Activated T-cell treated with anti-CD3 and anti-CD28 coated beads, Interleukin-2, amount 50 U/mL, for 24 hours (primary cell): ENCODE measurements at regions not wholly inside any gene's neighbourhood (a gene's known extent, or its start where the extent isn't known, plus 50 kb on each side); places are given as distances from the start of the nearest gene placed in this dataset.
"Not testable (repeated sequence)": the region's sequence is repeated elsewhere in the genome, so short reads cannot be mapped to it uniquely, and the experiment has no call there.

Experiments used
- DNase-seq: peaks from one replicate; pipeline ENCODE4 v3.0.0-alpha.2; 2020
- H3K27ac Mint-ChIP-seq: 2 replicates; pipeline ENCODE4 v1.8.0; 2020; ENCODE audit warnings: mild to moderate bottlenecking, mixed read lengths
- H3K27me3 Mint-ChIP-seq: 2 replicates; pipeline ENCODE4 v1.8.0; 2020; ENCODE audit warnings: mixed read lengths
- H3K36me3 Mint-ChIP-seq: 2 replicates; pipeline ENCODE4 v1.8.0; 2020; ENCODE audit warnings: low read depth, mixed read lengths
- H3K4me1 Mint-ChIP-seq: 2 replicates; pipeline ENCODE4 v1.8.0; 2020; ENCODE audit warnings: low read depth, mixed read lengths
- H3K4me3 Mint-ChIP-seq: 2 replicates; pipeline ENCODE4 v1.8.0; 2020; ENCODE audit warnings: mild to moderate bottlenecking, moderate library complexity, mixed read lengths
- H3K9me3 Mint-ChIP-seq: 2 replicates; pipeline ENCODE4 v1.8.0; 2020; ENCODE audit warnings: mixed read lengths

DNA sequence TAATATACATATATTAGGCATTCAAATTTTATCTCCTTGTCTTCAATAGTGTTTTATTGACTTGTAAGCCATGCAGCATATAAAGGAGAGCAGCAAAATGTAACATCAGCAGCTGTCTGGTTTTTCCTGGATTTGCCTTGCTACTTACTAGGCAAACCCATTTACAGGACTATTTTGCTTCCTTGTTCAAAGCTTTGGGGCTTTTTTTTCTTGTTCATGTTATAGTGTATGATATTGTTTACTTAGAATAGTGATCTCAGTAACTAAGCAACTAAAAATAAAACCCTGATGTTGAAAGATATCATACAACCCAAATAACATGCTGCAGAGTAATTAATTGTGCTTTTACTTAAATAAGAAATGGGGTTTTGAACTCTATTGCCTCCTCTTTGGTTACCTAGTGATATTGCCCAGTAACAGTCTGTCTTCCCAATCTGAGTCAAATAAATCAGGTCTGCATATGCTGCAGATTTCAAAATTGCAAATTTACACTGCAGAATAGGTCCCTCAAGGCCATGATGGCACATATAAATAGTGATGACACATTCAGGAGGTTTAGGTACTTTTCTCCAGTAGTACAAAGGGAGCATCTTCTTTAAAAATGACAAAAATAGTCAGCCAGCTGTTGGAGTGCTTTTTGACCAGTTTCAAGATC lies 578.1 kb upstream of the NECTIN3 start:
- H3K4me3 Mint-ChIP-seq = no peak overlapping the region
- H3K9me3 Mint-ChIP-seq = peaks cover 6% of the 10 kb centered on the region
- H3K36me3 Mint-ChIP-seq = no peaks in the 10 kb centered on the region
- H3K4me1 Mint-ChIP-seq = no peaks in the 10 kb centered on the region
- no peak for DNase-seq
- H3K27ac Mint-ChIP-seq = no peak overlapping the region
- H3K27me3 Mint-ChIP-seq = peaks cover 2% of the 10 kb centered on the region

DNA sequence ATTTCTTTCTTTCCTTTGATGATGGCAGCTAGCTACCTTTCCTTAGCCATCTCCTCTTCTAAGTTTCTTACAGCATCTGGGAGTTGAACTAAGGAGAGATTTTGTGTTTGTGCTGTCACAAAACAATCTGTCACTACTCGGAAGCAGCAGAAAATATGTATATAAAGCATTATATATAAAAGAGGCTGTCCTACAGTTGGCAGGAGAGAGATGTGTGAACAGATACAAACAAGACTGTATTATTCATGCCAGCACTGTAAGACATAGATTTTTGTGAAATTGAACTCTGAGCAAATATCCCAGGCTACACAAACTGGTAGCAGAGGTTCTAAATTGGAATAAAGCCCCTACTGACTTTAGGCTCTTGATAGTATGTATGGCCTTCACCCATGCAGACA lies 577.5 kb upstream of the NECTIN3 start:
- no peak overlapping the region for H3K4me3 Mint-ChIP-seq

DNA sequence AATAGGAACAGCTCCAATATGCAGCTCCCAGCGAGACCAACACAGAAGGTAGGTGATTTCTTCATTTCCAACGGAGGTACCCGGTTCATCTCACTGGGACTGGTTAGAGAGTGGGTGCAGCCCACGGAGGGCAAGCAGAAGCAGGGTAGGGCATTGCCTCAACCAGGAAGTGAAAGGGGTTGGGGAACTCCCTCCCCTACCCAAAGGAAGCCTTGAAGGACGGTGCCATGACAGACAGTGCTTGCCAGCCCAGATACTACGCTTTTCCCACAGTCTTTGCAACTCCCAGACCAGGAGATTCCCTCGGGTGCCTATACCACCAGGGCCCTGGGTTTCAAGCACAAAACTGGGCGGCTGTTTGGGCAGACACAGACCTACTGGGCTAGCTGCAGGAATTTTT lies 576.9 kb upstream of the NECTIN3 start:
- no peak for DNase-seq
- Mint-ChIP-seq H3K9me3 (no peaks in the 10 kb centered on the region), H3K4me3 (no peak overlapping the region), H3K27ac (no peak overlapping the region), H3K36me3 (no peaks in the 10 kb centered on the region), H3K4me1 (no peaks in the 10 kb centered on the region), H3K27me3 (peaks cover 2% of the 10 kb centered on the region)

More for the DNA sequence above, 577.5 kb upstream of the NECTIN3 start:
- no peak overlapping the region for H3K27ac Mint-ChIP-seq
- H3K27me3 Mint-ChIP-seq = peaks cover 2% of the 10 kb centered on the region
- no peaks in the 10 kb centered on the region for H3K36me3 Mint-ChIP-seq
- DNase-seq = no peak
- H3K9me3 Mint-ChIP-seq = peaks cover 2% of the 10 kb centered on the region
- H3K4me1 Mint-ChIP-seq = no peaks in the 10 kb centered on the region

DNA sequence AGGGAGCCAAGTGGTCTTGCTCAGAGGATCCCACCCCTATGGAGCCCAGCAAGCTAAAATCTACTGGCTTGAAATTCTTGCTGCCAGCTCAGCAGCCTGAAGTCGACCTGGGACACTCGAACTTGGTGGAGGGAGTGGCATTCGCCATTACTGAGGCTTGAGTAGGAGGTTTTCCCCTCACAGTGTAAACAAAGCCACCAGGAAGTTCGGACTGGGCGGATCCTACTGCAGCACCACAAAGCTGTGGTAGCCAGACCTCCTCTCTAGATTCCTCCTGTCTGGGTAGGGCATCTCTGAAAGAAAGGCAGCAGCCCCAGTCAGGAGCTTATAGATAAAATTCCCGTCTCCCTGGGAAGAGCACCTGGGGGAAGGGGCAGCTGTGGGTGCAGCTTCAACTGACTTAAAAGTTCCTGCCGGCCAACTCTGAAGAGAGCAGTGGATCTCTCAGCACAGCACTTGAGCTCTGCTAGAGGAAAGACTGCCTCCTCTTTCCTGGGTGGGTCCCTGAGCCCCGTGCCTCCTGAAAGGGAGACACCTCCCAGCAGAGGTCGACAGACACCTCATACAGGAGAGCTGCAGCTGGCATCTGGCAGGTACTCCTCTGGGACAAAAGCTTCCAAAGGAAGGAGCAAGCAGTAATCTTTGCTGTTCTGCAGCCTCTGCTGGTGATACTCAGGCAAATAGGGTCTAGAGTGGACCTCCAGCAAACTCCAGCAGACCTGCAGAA lies 576.3 kb upstream of the NECTIN3 start:
- Mint-ChIP-seq H3K36me3 (no peaks in the 10 kb centered on the region), H3K9me3 (no peaks in the 10 kb centered on the region), H3K4me3 (no peak overlapping the region), H3K27me3 (peaks cover 2% of the 10 kb centered on the region), H3K27ac (no peak overlapping the region), H3K4me1 (no peaks in the 10 kb centered on the region)
- DNase-seq = no peak

DNA sequence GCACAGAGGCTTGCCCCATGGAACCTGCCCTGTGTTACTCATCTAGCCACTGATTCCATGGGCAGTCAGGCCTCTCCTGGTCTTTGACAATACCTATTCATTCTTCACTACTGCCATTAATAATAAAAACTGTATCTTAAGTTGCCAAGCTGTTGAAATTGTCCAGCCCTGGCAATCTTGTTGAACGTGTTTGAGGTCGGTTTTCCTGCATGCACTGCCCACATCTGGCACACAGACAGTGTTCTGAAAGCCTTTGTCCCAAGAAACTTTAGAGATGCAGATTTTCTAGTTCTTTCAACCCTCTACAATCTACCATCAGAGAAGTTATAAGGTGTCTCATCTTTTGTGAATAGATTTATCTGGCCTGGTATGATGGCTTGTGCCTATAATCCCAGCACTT lies 567.2 kb upstream of the NECTIN3 start:
- Mint-ChIP-seq H3K27me3 (no peaks in the 10 kb centered on the region), H3K27ac (no peak overlapping the region), H3K36me3 (no peaks in the 10 kb centered on the region), H3K4me3 (no peak overlapping the region), H3K4me1 (no peaks in the 10 kb centered on the region), H3K9me3 (peaks cover 7% of the 10 kb centered on the region)
- no peak for DNase-seq

DNA sequence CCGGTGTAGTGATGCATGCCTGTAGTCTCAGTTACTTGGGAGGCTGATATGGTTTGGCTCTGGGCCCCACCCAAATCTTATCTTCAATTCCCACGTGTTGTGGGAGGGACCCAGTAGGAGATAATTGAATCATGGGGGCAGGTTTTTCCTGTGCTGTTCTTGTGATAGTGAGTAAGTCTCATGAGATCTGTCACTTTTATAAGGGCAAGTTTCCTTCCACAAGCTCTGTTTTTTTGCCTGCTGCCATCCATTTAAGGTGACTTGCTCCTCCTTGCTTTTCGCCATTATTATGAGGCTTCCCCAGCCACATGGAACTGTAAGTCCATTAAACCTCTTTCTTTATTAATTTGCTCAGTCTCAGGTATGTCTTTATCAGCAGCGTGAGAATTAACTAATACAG lies 566.7 kb upstream of the NECTIN3 start:
- Mint-ChIP-seq H3K36me3 (no peaks in the 10 kb centered on the region), H3K9me3 (peaks cover 7% of the 10 kb centered on the region), H3K27ac (no peak overlapping the region), H3K4me1 (no peaks in the 10 kb centered on the region), H3K27me3 (no peaks in the 10 kb centered on the region), H3K4me3 (no peak overlapping the region)
- no peak for DNase-seq

DNA sequence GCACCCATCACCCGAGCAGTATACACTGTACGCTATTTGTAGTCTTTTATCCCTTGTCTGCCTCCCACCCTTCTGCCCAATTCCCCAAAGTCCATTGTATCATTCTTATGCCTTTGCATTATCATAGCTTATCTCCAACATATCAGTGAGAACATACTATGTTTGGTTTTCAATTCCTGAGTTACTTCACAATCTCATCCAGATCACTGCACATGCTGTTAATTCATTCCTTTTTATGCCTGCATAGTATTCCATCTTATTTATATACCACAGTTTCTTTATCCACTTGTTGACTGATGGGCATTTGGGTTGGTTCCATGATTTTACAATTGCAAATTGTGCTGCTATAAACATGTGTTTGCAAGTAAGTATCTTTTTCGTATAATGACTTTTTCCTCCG lies 564.7 kb upstream of the NECTIN3 start:
- DNase-seq = no peak
- Mint-ChIP-seq H3K9me3 (peaks cover 7% of the 10 kb centered on the region), H3K27me3 (no peaks in the 10 kb centered on the region), H3K4me1 (no peaks in the 10 kb centered on the region), H3K27ac (no peak overlapping the region), H3K4me3 (no peak overlapping the region), H3K36me3 (no peaks in the 10 kb centered on the region)

DNA sequence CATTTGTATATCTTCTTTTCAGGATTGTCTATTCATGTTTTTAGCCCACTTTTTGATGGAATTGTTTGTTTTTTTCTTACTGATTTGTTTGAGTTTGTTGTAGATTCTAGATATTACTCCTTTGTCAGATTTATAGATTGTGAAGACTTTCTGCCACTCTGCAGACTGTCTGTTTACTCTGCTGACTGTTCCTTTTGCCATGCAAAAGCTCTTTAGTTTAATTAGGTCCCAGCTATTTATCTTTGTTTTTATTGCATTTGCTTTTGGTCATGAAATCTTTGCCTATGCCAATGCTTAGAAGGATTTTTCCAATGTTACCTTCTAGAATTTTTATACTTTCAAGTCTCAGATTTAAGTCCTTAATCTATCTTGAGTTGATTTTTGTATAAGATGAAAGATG lies 564.0 kb upstream of the NECTIN3 start:
- DNase-seq, H3K27me3 Mint-ChIP-seq, H3K36me3 Mint-ChIP-seq, H3K4me1 Mint-ChIP-seq, H3K27ac Mint-ChIP-seq, H3K4me3 Mint-ChIP-seq, H3K9me3 Mint-ChIP-seq: not testable (repeated sequence)

DNA sequence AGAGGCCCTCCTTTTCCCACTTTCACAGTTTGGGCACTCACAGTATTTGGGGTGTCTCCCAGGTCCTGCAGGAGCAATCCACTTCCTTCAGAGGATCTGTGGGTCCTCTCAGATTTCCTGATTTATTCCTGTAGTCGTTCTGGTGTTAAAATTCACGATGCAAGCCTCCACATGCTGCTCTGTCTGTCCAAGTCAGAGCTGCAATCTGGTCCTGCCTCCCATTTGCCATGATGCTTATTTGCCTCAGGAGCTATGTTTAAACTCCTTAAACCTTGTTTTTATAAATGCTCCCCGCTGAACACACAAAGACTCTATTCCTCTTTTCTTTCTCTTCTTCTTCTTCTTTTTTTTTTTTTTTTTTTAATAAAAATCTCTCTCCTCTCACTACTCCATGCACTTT lies 558.7 kb upstream of the NECTIN3 start:
- H3K4me1 Mint-ChIP-seq = no peaks in the 10 kb centered on the region
- no peak for DNase-seq
- no peak overlapping the region for H3K4me3 Mint-ChIP-seq
- H3K36me3 Mint-ChIP-seq = no peaks in the 10 kb centered on the region
- H3K27ac Mint-ChIP-seq = no peak overlapping the region
- H3K27me3 Mint-ChIP-seq = peaks cover 8% of the 10 kb centered on the region
- H3K9me3 Mint-ChIP-seq = peaks cover 1% of the 10 kb centered on the region

DNA sequence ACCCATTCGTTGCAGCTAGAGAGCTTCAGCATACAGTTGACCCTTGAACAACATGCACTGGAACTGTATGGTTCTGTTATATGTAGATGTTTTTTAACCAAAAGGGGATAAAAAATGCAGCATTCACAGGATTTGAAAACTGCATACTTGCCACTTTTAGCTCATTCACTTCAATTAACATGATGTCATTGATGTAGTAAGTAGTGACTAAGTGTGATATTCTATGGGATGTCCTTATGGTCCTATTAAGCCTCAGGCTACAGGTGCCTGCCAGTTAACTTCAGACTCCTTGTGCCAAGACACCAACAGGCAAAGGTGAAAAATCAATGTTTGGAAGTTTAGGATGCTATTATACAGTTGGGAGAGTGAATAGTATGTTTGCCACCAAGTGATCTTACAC lies 553.6 kb upstream of the NECTIN3 start:
- no peaks in the 10 kb centered on the region for H3K36me3 Mint-ChIP-seq
- no peak for DNase-seq
- no peaks in the 10 kb centered on the region for H3K9me3 Mint-ChIP-seq
- no peak overlapping the region for H3K4me3 Mint-ChIP-seq
- no peak overlapping the region for H3K27ac Mint-ChIP-seq
- H3K27me3 Mint-ChIP-seq = peaks cover 11% of the 10 kb centered on the region
- no peaks in the 10 kb centered on the region for H3K4me1 Mint-ChIP-seq

DNA sequence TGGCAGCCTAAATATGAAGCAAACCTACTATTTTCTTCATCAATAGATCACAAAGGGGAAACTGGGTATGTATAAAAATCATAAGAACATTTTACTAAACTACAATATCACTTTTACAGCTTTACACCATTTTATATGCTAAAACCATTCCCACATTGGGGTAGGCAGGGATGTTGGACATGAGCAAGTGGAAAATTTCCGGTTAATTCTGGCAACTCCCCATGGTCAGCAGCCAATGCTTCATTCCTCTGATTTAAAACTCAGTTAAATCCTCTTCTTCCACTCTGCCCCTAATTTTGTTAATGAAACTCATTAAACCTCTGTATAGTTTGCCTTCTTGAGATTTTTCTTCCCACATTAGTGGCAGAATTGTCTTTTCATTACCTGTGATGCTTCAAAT lies 552.5 kb upstream of the NECTIN3 start:
- Mint-ChIP-seq H3K4me3 (no peak overlapping the region), H3K27me3 (peaks cover 11% of the 10 kb centered on the region), H3K9me3 (no peaks in the 10 kb centered on the region), H3K4me1 (no peaks in the 10 kb centered on the region), H3K27ac (no peak overlapping the region), H3K36me3 (no peaks in the 10 kb centered on the region)
- no peak for DNase-seq

DNA sequence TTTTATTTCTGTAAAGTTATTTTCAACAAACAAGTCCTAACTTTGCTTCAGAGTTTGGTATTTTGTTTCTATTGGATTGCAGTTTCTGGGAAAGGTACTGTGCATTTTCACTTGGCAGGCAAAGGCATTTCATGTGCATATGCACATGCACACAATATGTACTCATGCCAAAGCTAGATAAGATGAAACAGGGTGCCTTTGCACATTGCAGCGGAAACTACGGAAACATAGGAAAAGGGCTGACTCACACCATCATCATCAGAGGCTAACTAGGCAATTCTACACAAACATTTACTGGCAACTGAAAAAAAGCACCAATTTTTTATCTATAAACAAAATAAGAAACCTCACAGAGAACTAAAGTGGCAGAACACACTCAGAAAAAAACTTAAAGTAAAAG lies 550.6 kb upstream of the NECTIN3 start:
- Mint-ChIP-seq H3K36me3 (no peaks in the 10 kb centered on the region), H3K4me3 (no peak overlapping the region), H3K27ac (no peak overlapping the region), H3K27me3 (peaks cover 6% of the 10 kb centered on the region), H3K9me3 (no peaks in the 10 kb centered on the region), H3K4me1 (no peaks in the 10 kb centered on the region)
- DNase-seq = no peak

DNA sequence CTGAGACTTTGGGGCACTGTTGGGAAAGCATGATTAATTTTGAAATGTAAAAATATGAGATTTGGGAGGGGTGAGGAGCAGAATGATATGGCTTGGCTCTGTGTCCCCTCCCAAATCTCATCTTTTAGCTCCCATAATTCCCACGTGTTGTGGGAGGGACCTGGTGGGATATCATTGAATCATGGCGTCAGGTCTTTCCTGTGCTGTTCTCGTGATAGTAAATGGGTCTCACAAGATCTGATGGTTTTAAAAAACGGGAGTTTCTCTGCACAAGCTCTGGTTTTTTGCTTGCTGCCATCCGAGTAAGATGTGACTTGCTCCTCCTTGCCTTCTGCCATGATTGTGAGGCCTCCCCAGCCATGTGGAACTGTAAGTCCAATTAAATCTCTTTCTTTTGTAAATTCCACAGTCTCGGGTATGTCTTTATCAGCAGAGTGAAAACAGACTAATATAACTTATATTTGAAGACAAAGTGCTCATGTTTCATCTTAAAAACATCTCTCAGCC lies 546.0 kb upstream of the NECTIN3 start:
- not testable (repeated sequence) for H3K36me3 Mint-ChIP-seq, H3K4me3 Mint-ChIP-seq, DNase-seq, H3K4me1 Mint-ChIP-seq, H3K9me3 Mint-ChIP-seq, H3K27ac Mint-ChIP-seq, H3K27me3 Mint-ChIP-seq

DNA sequence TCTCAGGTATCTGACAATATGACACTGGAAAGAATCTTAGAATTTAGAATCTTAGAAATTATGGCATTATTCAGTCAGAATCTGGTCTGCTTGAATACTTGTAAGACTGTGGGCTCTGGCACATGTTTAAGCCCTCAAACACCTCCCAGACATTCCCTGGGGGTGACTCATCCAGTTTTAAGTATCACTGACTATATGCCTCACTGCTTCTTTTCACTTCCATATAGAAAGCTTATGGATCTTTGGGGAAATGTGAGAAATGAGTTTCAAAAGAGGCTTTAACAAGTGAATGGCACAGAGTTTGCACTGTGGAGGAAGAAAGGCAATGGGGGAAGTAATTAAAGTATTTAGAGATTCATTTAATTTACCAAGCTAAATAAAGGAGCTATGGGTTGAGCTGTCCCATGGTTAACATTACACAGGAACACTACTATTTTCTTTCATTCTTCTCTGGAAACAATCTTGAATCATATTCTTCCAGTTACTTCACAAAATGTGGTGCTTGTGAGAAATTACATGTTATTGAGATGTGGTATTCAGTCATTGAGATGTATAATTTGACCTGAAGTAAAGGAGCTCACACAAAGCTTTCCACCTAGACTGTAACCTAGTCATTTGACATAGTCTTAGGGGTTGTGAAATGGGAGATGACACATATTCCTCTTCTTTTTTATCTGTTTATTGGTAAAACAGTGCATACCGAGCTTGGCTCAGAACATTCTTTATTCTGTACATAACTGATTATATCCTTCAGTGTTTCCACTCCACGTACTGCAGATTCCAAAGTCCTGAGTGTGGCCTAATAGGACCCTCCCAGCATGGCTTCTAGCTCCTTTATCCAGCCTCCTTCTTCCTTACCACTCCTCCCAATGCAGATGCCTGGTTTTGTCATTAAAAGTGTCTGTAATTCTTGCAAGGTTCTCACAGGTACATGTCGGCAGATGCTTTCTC lies 544.6 kb upstream of the NECTIN3 start:
- Mint-ChIP-seq H3K27ac (no peak overlapping the region), H3K27me3 (no peaks in the 10 kb centered on the region), H3K4me1 (no peaks in the 10 kb centered on the region), H3K9me3 (no peaks in the 10 kb centered on the region), H3K36me3 (no peaks in the 10 kb centered on the region), H3K4me3 (no peak overlapping the region)
- DNase-seq = no peak
